Astrocyte (in vitro differentiated cells and primary cell): ENCODE measurements at regions not wholly inside any gene's neighbourhood (a gene's known extent, or its start where the extent isn't known, plus 50 kb on each side); places are given as distances from the start of the nearest gene placed in this dataset.

Source experiments
- DNase-seq: peaks from one replicate; pipeline ENCODE4 v3.0.0-alpha.2; 2010; ENCODE audit warnings: low read depth
- FAIRE-seq: peaks from 2 replicates; lab custom pipeline; 2011; peaks lifted over from hg19 to GRCh38; lab: Jason Lieb, UNC
- H2AFZ ChIP-seq: 2 replicates; pipeline ENCODE4 v1.6.0; 2012; ENCODE audit warnings: low read depth, low read length, inconsistent platforms
- H3K27ac ChIP-seq: 2 replicates; pipeline ENCODE4 v1.5.1; 2011; ENCODE audit warnings: low read depth, low read length, inconsistent platforms
- H3K27me3 ChIP-seq: 2 replicates; pipeline ENCODE4 v1.6.0; 2011; ENCODE audit warnings: low read length, inconsistent platforms; ENCODE audit not compliant: insufficient read depth
- H3K36me3 ChIP-seq: 2 replicates; pipeline ENCODE4 v1.5.1; 2011; ENCODE audit warnings: low read length, inconsistent platforms; ENCODE audit not compliant: insufficient read depth
- H3K4me1 ChIP-seq: 2 replicates; pipeline ENCODE4 v1.5.1; 2011; ENCODE audit warnings: low read length, inconsistent platforms; ENCODE audit not compliant: insufficient read depth
- H3K4me2 ChIP-seq: 2 replicates; pipeline ENCODE4 v1.6.0; 2012; ENCODE audit warnings: low read length, inconsistent platforms
- H3K4me3 ChIP-seq: 2 replicates; pipeline ENCODE4 v1.5.1; 2011; ENCODE audit warnings: low read depth, mild to moderate bottlenecking, low read length, inconsistent platforms; ENCODE audit not compliant: insufficient read depth
- H3K79me2 ChIP-seq: 2 replicates; pipeline ENCODE4 v1.6.0; 2012; ENCODE audit warnings: mild to moderate bottlenecking, low read length, inconsistent platforms; ENCODE audit not compliant: insufficient read depth
- H3K9ac ChIP-seq: 2 replicates; pipeline ENCODE4 v1.6.0; 2012; ENCODE audit warnings: mild to moderate bottlenecking, low read length, inconsistent platforms
- H3K9me3 ChIP-seq: 2 replicates; pipeline ENCODE4 v1.5.1; 2012; ENCODE audit warnings: low read depth, mild to moderate bottlenecking, low read length, inconsistent platforms; ENCODE audit not compliant: insufficient read depth
- H4K20me1 ChIP-seq: 2 replicates; pipeline ENCODE4 v1.6.0; 2012; ENCODE audit warnings: low read length, inconsistent platforms; ENCODE audit not compliant: insufficient read depth
- H3K27ac Mint-ChIP-seq: one replicate; pipeline ENCODE4 v1.8.0; 2021; ENCODE audit warnings: mild to moderate bottlenecking, mixed read lengths; ENCODE audit not compliant: unreplicated experiment
- H3K27me3 Mint-ChIP-seq: one replicate; pipeline ENCODE4 v1.8.0; 2021; ENCODE audit warnings: low read depth, mixed read lengths; ENCODE audit not compliant: unreplicated experiment
- H3K36me3 Mint-ChIP-seq: one replicate; pipeline ENCODE4 v1.8.0; 2021; ENCODE audit warnings: low read depth, mixed read lengths; ENCODE audit not compliant: unreplicated experiment
- H3K4me1 Mint-ChIP-seq: one replicate; pipeline ENCODE4 v1.8.0; 2021; ENCODE audit warnings: low read depth, mixed read lengths; ENCODE audit not compliant: unreplicated experiment
- H3K4me3 Mint-ChIP-seq: one replicate; pipeline ENCODE4 v1.8.0; 2021; ENCODE audit warnings: mild to moderate bottlenecking, moderate library complexity, mixed read lengths; ENCODE audit not compliant: unreplicated experiment
- H3K9me3 Mint-ChIP-seq: one replicate; pipeline ENCODE4 v1.8.0; 2021; ENCODE audit warnings: mild to moderate bottlenecking, mixed read lengths; ENCODE audit not compliant: unreplicated experiment
- EZH2 ChIP-seq: IDR thresholded peaks from 2 replicates; pipeline ENCODE4 v1.6.1; 2012; ENCODE audit warnings: mild to moderate bottlenecking, low read length, inconsistent platforms; ENCODE audit not compliant: insufficient read depth
- TF ChIP-seq, protein P1 (sequence below): IDR thresholded peaks from 2 replicates; pipeline ENCODE4 v1.5.1; 2011; ENCODE audit warnings: low read depth, mild to moderate bottlenecking, inconsistent platforms, low read length, moderate library complexity; ENCODE audit not compliant: insufficient read depth

DNA sequence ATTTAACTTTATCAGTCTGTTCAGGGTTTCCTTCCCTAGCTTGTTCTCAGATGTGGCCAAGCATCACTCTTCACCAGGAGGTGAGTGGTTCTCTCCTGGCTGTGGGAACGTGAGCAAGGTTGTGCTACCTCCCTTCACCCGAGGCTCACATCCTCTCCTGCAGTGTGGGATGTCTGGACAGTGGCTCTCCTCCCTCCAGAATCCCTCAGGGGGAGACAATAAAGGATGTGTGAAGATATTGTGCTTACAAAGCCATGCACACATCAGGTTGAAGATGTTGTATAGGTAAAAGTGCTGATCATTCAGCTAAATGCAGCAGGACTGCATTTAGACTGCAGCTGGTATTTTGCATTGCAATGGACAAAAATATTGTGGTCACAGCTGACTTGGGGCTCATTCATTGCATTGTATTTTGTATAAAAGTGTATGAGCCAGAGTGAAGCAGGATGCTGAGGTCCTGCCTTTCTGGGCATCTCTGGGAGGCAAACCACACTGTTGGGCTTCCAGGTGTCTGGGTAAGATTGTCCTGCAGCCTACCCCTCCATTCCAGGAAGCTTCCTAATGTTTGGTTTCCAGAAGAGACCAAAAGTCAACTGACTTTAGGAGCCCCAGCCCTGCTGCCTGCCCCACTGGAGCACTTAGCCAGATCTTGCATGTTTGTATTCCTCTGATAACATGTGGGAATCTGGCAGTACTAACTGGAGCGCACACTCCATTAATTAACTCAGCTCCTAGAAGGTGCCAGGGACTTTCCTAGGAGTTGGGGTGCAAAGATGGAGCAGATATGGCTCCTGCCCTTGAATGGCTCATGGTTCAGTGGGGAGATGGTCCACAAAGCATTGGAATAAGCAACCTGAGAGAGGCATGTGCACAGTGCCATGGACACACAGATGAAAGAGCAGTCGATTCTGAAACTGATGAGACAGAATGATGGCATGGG is 292.5 kb upstream of the ZNF32 start:
- H3K9me3 Mint-ChIP-seq = peaks cover 2% of the 10 kb centered on the region
- no peaks in the 10 kb centered on the region for H3K36me3 Mint-ChIP-seq
- H3K9me3 ChIP-seq = no peaks in the 10 kb centered on the region
- no peak overlapping the region for H2AFZ ChIP-seq
- H3K4me2 ChIP-seq = no peak overlapping the region
- H3K9ac ChIP-seq = no peak overlapping the region
- H3K27me3 Mint-ChIP-seq = peaks cover 16% of the 10 kb centered on the region
- TF ChIP-seq, protein P1, sequence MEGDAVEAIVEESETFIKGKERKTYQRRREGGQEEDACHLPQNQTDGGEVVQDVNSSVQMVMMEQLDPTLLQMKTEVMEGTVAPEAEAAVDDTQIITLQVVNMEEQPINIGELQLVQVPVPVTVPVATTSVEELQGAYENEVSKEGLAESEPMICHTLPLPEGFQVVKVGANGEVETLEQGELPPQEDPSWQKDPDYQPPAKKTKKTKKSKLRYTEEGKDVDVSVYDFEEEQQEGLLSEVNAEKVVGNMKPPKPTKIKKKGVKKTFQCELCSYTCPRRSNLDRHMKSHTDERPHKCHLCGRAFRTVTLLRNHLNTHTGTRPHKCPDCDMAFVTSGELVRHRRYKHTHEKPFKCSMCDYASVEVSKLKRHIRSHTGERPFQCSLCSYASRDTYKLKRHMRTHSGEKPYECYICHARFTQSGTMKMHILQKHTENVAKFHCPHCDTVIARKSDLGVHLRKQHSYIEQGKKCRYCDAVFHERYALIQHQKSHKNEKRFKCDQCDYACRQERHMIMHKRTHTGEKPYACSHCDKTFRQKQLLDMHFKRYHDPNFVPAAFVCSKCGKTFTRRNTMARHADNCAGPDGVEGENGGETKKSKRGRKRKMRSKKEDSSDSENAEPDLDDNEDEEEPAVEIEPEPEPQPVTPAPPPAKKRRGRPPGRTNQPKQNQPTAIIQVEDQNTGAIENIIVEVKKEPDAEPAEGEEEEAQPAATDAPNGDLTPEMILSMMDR = no peak
- TF ChIP-seq EZH2 = no peak
- no peak overlapping the region for H3K4me3 Mint-ChIP-seq
- FAIRE-seq (no peak), DNase-seq (no peak)
- H3K27me3 ChIP-seq = no peaks in the 10 kb centered on the region
- H3K27ac Mint-ChIP-seq = no peak overlapping the region
- H3K79me2 ChIP-seq = no peaks in the 10 kb centered on the region
- peaks cover 10% of the 10 kb centered on the region for H3K4me1 Mint-ChIP-seq
- no peaks in the 10 kb centered on the region for H3K4me1 ChIP-seq
- no peak overlapping the region for H3K27ac ChIP-seq
- no peaks in the 10 kb centered on the region for H3K36me3 ChIP-seq
- H4K20me1 ChIP-seq = no peaks in the 10 kb centered on the region
- H3K4me3 ChIP-seq = no peak overlapping the region

DNA sequence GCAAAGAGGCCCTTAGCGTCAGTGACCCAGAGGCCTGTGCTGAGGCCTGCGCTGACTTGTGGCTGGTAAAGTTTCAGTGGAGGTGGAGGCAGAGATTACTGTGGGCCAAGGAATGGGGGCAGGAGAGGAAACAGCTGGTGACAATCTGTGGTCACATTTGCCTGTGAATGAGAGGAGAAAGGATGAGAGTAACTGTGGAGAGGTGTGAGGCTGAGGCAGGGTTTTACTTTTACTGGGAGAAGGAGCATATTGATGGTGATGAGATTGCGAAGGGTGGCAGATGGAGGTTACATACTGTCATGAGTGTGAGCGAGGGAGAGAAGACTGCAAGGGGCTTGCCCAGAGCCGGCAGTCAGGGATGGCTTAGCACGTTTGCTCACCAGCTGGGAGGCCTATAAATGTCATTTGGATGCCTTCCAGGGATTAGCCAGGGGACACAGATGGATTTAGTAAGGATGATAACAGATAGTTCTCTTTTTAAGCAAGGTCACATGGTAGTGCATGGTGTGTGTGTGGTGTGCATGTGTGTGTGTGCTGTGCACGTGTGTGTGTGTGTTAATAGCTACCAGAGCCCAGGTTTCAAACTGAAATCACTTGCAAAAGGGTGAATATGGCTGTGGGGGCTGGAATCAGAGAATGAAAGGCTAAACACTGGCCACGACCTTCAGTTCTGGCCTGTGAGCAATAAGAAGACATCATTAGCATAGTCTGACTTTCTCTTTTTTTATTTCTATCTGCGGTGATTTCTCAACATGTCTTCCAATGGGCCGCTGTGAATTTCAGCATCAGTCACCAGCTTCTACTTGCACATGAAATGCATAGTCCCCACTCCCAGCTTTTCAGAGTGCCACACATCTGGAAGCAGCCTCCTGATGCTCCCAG is 291.5 kb upstream of the ZNF32 start:
- peaks cover 16% of the 10 kb centered on the region for H3K27me3 Mint-ChIP-seq
- Histone ChIP-seq H3K36me3 (no peaks in the 10 kb centered on the region), H2AFZ (no peak overlapping the region), H3K4me2 (no peak overlapping the region), H4K20me1 (no peaks in the 10 kb centered on the region), H3K27ac (no peak overlapping the region), H3K9ac (no peak overlapping the region), H3K79me2 (no peaks in the 10 kb centered on the region), H3K4me3 (no peak overlapping the region), H3K27me3 (no peaks in the 10 kb centered on the region), H3K9me3 (peaks cover 3% of the 10 kb centered on the region), H3K4me1 (no peaks in the 10 kb centered on the region)
- DNase-seq = no peak
- no peaks in the 10 kb centered on the region for H3K36me3 Mint-ChIP-seq
- peaks cover 6% of the 10 kb centered on the region for H3K9me3 Mint-ChIP-seq
- no peak overlapping the region for H3K27ac Mint-ChIP-seq
- peaks cover 10% of the 10 kb centered on the region for H3K4me1 Mint-ChIP-seq
- FAIRE-seq = no peak
- TF ChIP-seq, protein P1 = no peak
- TF ChIP-seq EZH2 = no peak
- no peak overlapping the region for H3K4me3 Mint-ChIP-seq
